Upper lobe of right lung (tissue), 1 donor: ENCODE measurements at regions not wholly inside any gene's neighbourhood (a gene's known extent, or its start where the extent isn't known, plus 50 kb on each side); places are given as distances from the start of the nearest gene placed in this dataset.

Experiments
- ATAC-seq: fragments of 200-7000 bp; cut with Tn5 transposase; one replicate; pipeline ENCODE4 v1.9.1; 2020; ENCODE audit warnings: mild to moderate bottlenecking, moderate library complexity
- DNase-seq: peaks from one replicate; pipeline ENCODE4 v3.0.0-alpha.2; 2020
- H3K27ac ChIP-seq: fragments of 200-600 bp; one replicate; pipeline ENCODE4 v1.8.0; 2022
- H3K27me3 ChIP-seq: fragments of 200-600 bp; one replicate; pipeline ENCODE4 v1.8.0; 2022; ENCODE audit warnings: mild to moderate bottlenecking
- H3K36me3 ChIP-seq: fragments of 200-600 bp; one replicate; pipeline ENCODE4 v1.8.0; 2022
- H3K4me1 ChIP-seq: fragments of 200-600 bp; one replicate; pipeline ENCODE4 v1.8.0; 2022
- H3K4me3 ChIP-seq: fragments of 200-600 bp; one replicate; pipeline ENCODE4 v1.8.0; 2022; ENCODE audit warnings: mild to moderate bottlenecking
- H3K9me3 ChIP-seq: fragments of 200-600 bp; one replicate; pipeline ENCODE4 v1.8.0; 2022
- CTCF ChIP-seq: fragments of 200-600 bp; IDR thresholded peaks from one replicate; pipeline ENCODE4 v1.8.0; 2022; ENCODE audit warnings: antibody characterized with exemption
- intact Hi-C: fragments of 100-400 bp; cut with DNase I; formaldehyde crosslinking; loops from one replicate; pipeline ENCODE4 v1.11.0; 2022
- donor health status: DM: no; HTN: yes; CAD: no; lungs with severe emphysema.

GRCh38 chrX:44032479-44032878 is 59.3 kb upstream of the NDP start:
- no peaks in the 10 kb centered on the region for H3K9me3 ChIP-seq
- intact Hi-C loops: no loop called here
- no peaks in the 10 kb centered on the region for H3K27me3 ChIP-seq
- DNase-seq (no peak), ATAC-seq (no peak)
- no peaks in the 10 kb centered on the region for H3K4me1 ChIP-seq
- H3K4me3 ChIP-seq: no peak overlapping the region
- TF ChIP-seq CTCF: no peak
- no peak overlapping the region for H3K27ac ChIP-seq
- H3K36me3 ChIP-seq: no peaks in the 10 kb centered on the region

- intact Hi-C loops: no loop called here
- Histone ChIP-seq H3K4me3 (no peak overlapping the region), H3K9me3 (no peaks in the 10 kb centered on the region), H3K4me1 (no peaks in the 10 kb centered on the region), H3K27ac (no peak overlapping the region), H3K36me3 (no peaks in the 10 kb centered on the region), H3K27me3 (no peaks in the 10 kb centered on the region)
- TF ChIP-seq CTCF: no peak
- DNase-seq (no peak), ATAC-seq (no peak)
Measured at GRCh38 chrX:44025555-44025954, 52.4 kb upstream of the NDP start.
